ENCODE measurements at regions not wholly inside any gene's neighbourhood (a gene's known extent, or its start where the extent isn't known, plus 50 kb on each side); places are given as distances from the start of the nearest gene placed in this dataset.
"Not testable (repeated sequence)": the region's sequence is repeated elsewhere in the genome, so short reads cannot be mapped to it uniquely, and the experiment has no call there.

GRCh38 chrX:112510629-112511028 lies 169.1 kb downstream of the LHFPL1 start:
- Histone ChIP-seq H3K9me3 (no peaks in the 10 kb centered on the region), H3K4me3 (no peak overlapping the region), H3K27me3 (no peaks in the 10 kb centered on the region), H3K36me3 (replicated peaks in 1 of 2; ENCODE audit: insufficient read depth in 1 of 2, low read depth in 2 of 2) (no peaks in the 10 kb centered on the region), H3K4me1 (no peaks in the 10 kb centered on the region), H3K27ac (no peak overlapping the region)
- ATAC-seq (no peak), DNase-seq (no peak)
- TF ChIP-seq POLR2A (IDR thresholded peaks at IDR 0.05): no peak
- TF ChIP-seq, protein P1, sequence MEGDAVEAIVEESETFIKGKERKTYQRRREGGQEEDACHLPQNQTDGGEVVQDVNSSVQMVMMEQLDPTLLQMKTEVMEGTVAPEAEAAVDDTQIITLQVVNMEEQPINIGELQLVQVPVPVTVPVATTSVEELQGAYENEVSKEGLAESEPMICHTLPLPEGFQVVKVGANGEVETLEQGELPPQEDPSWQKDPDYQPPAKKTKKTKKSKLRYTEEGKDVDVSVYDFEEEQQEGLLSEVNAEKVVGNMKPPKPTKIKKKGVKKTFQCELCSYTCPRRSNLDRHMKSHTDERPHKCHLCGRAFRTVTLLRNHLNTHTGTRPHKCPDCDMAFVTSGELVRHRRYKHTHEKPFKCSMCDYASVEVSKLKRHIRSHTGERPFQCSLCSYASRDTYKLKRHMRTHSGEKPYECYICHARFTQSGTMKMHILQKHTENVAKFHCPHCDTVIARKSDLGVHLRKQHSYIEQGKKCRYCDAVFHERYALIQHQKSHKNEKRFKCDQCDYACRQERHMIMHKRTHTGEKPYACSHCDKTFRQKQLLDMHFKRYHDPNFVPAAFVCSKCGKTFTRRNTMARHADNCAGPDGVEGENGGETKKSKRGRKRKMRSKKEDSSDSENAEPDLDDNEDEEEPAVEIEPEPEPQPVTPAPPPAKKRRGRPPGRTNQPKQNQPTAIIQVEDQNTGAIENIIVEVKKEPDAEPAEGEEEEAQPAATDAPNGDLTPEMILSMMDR (IDR thresholded peaks at IDR 0.05): no peak
- WGBS, 2 donors: 17 to 55% methylated on average over 3 of the region's 3 CpGs
- intact Hi-C loops (cut with DNase I): no loop called here

- no peak overlapping the region for H3K27ac ChIP-seq
- no peaks in the 10 kb centered on the region for H3K9me3 ChIP-seq
- H3K27me3 ChIP-seq: no peaks in the 10 kb centered on the region
- no peak for TF ChIP-seq POLR2A (IDR thresholded peaks at IDR 0.05)
- TF ChIP-seq, protein P1 (IDR thresholded peaks at IDR 0.05): no peak
- no peaks in the 10 kb centered on the region for H3K36me3 ChIP-seq (replicated peaks in 1 of 2; ENCODE audit: insufficient read depth in 1 of 2, low read depth in 2 of 2)
- no peak for ATAC-seq
- intact Hi-C loops (cut with DNase I): no loop called here
- 70 to 80% methylated on average over 2 of the region's 2 CpGs for WGBS, 2 donors
- no peak overlapping the region for H3K4me3 ChIP-seq
- no peak for DNase-seq
- no peaks in the 10 kb centered on the region for H3K4me1 ChIP-seq
Measured at GRCh38 chrX:112477653-112478052, 202.1 kb downstream of the LHFPL1 start.

DNA sequence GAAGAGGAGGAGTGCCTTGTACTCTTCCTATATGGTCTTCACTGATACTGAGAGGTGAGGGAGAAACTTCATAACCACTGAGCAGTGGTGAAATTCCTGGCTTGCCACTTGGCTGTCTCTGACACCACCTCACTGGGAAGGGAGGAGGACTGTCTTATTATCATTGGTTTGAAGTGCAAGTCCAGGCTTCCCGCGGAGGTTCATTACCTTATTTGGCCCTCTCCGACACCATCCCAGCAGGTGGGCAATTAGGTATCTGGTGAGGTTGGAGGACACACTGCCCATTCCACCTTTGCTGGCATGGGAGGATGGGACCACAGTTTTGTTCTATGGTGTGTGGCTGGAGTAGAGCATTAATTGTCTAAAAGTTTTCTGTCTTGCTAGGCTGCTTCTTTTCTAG lies 206.1 kb downstream of the LHFPL1 start:
- Histone ChIP-seq H3K9me3 (no peaks in the 10 kb centered on the region), H3K4me1 (no peaks in the 10 kb centered on the region), H3K4me3 (no peak overlapping the region), H3K27me3 (no peaks in the 10 kb centered on the region), H3K27ac (no peak overlapping the region), H3K36me3 (replicated peaks in 1 of 2; ENCODE audit: insufficient read depth in 1 of 2, low read depth in 2 of 2) (no peaks in the 10 kb centered on the region)
- 62% methylated on average over 3 of the region's 3 CpGs; no CpG with 5 or more reads in 1 of the 2 donors for WGBS, 2 donors
- DNase-seq (no peak), ATAC-seq (no peak)
- TF ChIP-seq, protein P1 (IDR thresholded peaks at IDR 0.05): no peak
- no peak for TF ChIP-seq POLR2A (IDR thresholded peaks at IDR 0.05)
- intact Hi-C loops (cut with DNase I): no loop called here

- 44 to 48% methylated on average over 2 of the region's 2 CpGs for WGBS, 2 donors
- H3K4me1 ChIP-seq: no peaks in the 10 kb centered on the region
- no peak overlapping the region for H3K4me3 ChIP-seq
- no peak for ATAC-seq
- intact Hi-C loops (cut with DNase I): no loop called here
- no peaks in the 10 kb centered on the region for H3K27me3 ChIP-seq
- no peaks in the 10 kb centered on the region for H3K36me3 ChIP-seq (replicated peaks in 1 of 2; ENCODE audit: insufficient read depth in 1 of 2, low read depth in 2 of 2)
- H3K9me3 ChIP-seq: no peaks in the 10 kb centered on the region
- H3K27ac ChIP-seq: no peak overlapping the region
- no peak for DNase-seq
- TF ChIP-seq POLR2A (IDR thresholded peaks at IDR 0.05): no peak
- TF ChIP-seq, protein P1 (IDR thresholded peaks at IDR 0.05): no peak
Measured at GRCh38 chrX:112470551-112470950, 209.2 kb downstream of the LHFPL1 start.

DNA sequence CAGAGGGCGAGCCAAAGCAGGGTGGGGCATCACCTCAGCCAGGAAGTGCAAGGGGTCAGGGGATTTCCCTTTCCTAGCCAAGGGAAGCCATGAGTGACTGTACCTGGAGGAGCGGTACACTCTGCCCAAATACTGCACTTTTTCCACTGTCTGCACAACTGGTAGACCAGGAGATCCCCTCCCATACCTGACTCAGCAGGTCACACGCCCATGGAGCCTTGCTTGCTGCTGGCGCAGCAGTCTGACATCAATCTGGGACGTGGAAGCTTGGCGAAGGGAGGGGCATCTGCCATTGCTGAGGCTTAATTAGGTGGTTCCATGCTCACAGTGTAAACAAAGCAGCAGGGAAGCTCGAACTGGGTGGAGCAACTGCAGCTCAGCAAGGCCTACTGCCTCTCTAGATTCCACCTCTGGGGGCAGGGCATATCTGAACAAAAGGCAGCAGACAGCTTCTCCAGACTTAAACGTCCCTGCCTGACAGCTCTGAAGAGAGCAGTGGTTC lies 217.7 kb downstream of the LHFPL1 start:
- DNase-seq; H3K9me3 ChIP-seq; H3K36me3 ChIP-seq (replicated peaks in 1 of 2; ENCODE audit: insufficient read depth in 1 of 2, low read depth in 2 of 2); H3K4me3 ChIP-seq; H3K27ac ChIP-seq; H3K4me1 ChIP-seq; H3K27me3 ChIP-seq; ATAC-seq; intact Hi-C loops (cut with DNase I): not testable (repeated sequence)
- 44% methylated on average over 5 of the region's 8 CpGs; no CpG with 5 or more reads in 1 of the 2 donors for WGBS, 2 donors
